PC-3 (cell line): ENCODE measurements at regions not wholly inside any gene's neighbourhood (a gene's known extent, or its start where the extent isn't known, plus 50 kb on each side); places are given as distances from the start of the nearest gene placed in this dataset.

Experiments used
- ATAC-seq: fragments of 200-7000 bp; cut with Tn5 transposase; 2 replicates; pipeline ENCODE4 v1.9.1; 2020; ENCODE audit warnings: mild to moderate bottlenecking, moderate library complexity
- BruUV-seq: library from RNA; stranded (reverse); fragments of 400-500 nt; replicated peaks from 2 replicates; lab custom pipeline; 2021; lab: Mats Ljungman, UMichigan
- CTCF ChIA-PET: fragments of 300-600 bp; sonication (Branson Sonifier 250); formaldehyde crosslinking; loops from one replicate; lab custom pipeline; 2022; ENCODE audit warnings: antibody characterized with exemption; lab: Charles Lee
- POLR2A ChIA-PET: fragments of 300-600 bp; sonication (Branson Sonifier 250); formaldehyde crosslinking; loops from one replicate; lab custom pipeline; 2022; ENCODE audit warnings: antibody characterized with exemption; ENCODE audit not compliant: unreplicated experiment; lab: Charles Lee
- DNase-seq: peaks from one replicate; pipeline ENCODE4 v3.0.0-alpha.2; 2015
- H2AFZ ChIP-seq: fragments of 300-600 bp; sonication (generic); 2 replicates; pipeline ENCODE4 v1.6.0; 2016; ENCODE audit warnings: antibody characterized with exemption, low read length
- H3F3A ChIP-seq: fragments of 300-600 bp; sonication (generic); one replicate; pipeline ENCODE4 v1.6.0; 2017; ENCODE audit warnings: antibody characterized with exemption, low read length, control low read depth, mild to moderate bottlenecking; ENCODE audit not compliant: unreplicated experiment
- H3K27ac ChIP-seq: fragments of 300-600 bp; sonication (generic); 2 replicates; pipeline ENCODE4 v1.5.1; 2016; ENCODE audit warnings: mild to moderate bottlenecking, low read length
- H3K27me3 ChIP-seq: fragments of 300-600 bp; sonication (generic); 2 replicates; pipeline ENCODE4 v1.6.1; 2016; ENCODE audit warnings: low read length, mixed read lengths
- H3K36me3 ChIP-seq: fragments of 300-600 bp; sonication (generic); 2 replicates; pipeline ENCODE4 v1.6.1; 2016; ENCODE audit warnings: low read depth, mixed run types, low read length, mixed read lengths
- H3K4me1 ChIP-seq: fragments of 300-600 bp; sonication (generic); 2 replicates; pipeline ENCODE4 v1.5.1; 2016; ENCODE audit warnings: low read length; ENCODE audit not compliant: insufficient read depth
- H3K4me2 ChIP-seq: fragments of 300-600 bp; sonication (generic); 2 replicates; pipeline ENCODE4 v1.6.0; 2016; ENCODE audit warnings: low read length
- H3K4me3 ChIP-seq: fragments of 300-600 bp; sonication (generic); 2 replicates; pipeline ENCODE4 v1.5.1; 2016; ENCODE audit warnings: mild to moderate bottlenecking, low read length, mixed read lengths
- H3K79me2 ChIP-seq: fragments of 300-600 bp; sonication (generic); 2 replicates; pipeline ENCODE4 v1.6.1; 2017; ENCODE audit warnings: low read length, mixed read lengths
- H3K9ac ChIP-seq: fragments of 300-600 bp; sonication (generic); 2 replicates; pipeline ENCODE4 v1.6.0; 2016; ENCODE audit warnings: mild to moderate bottlenecking, low read length
- H3K9me2 ChIP-seq: fragments of 300-600 bp; sonication (generic); replicated peaks from 2 replicates; pipeline ENCODE4 v1.6.1; 2016; ENCODE audit warnings: mixed run types, low read length, mixed read lengths
- H3K9me3 ChIP-seq: fragments of 300-600 bp; sonication (generic); 2 replicates; pipeline ENCODE4 v1.6.1; 2016; ENCODE audit warnings: low read length, mixed read lengths
- H4K20me1 ChIP-seq: fragments of 300-600 bp; sonication (generic); 2 replicates; pipeline ENCODE4 v1.6.1; 2016; ENCODE audit warnings: low read length, mixed read lengths
- CTCF ChIP-seq: fragments of 300-600 bp; sonication (generic); conservative IDR thresholded peaks from 2 replicates; pipeline ENCODE4 v1.5.1; 2017; ENCODE audit warnings: antibody characterized with exemption, low read depth, mild to moderate bottlenecking, low read length
- EZH2 ChIP-seq: fragments of 300-600 bp; sonication (generic); IDR thresholded peaks from one replicate; pipeline ENCODE4 v1.6.1; 2017; ENCODE audit warnings: antibody characterized with exemption, mild to moderate bottlenecking, low read length; ENCODE audit not compliant: unreplicated experiment
- EZH2phosphoT487 ChIP-seq: fragments of 300-600 bp; sonication (generic); IDR thresholded peaks from 2 replicates; pipeline ENCODE4 v1.6.1; 2018; ENCODE audit warnings: mild to moderate bottlenecking, antibody characterized with exemption, low read length, borderline replicate concordance
- intact Hi-C: fragments of 100-400 bp; cut with micrococcal nuclease; formaldehyde crosslinking; loops from 2 replicates; pipeline ENCODE4 v1.9.0; 2023

GRCh38 chr13:111978546-111978945 is 88.4 kb upstream of the SOX1 start:
- no peaks in the 10 kb centered on the region for H3K79me2 ChIP-seq
- H3F3A ChIP-seq = no peaks in the 10 kb centered on the region
- H2AFZ ChIP-seq = no peak overlapping the region
- no TSS peak for BruUV-seq
- H3K4me2 ChIP-seq = no peak overlapping the region
- CTCF ChIA-PET = no interaction called here
- H3K9me2 ChIP-seq = no peaks in the 10 kb centered on the region
- H4K20me1 ChIP-seq = no peaks in the 10 kb centered on the region
- intact Hi-C loops = no loop called here
- H3K4me3 ChIP-seq = no peak overlapping the region
- TF ChIP-seq EZH2 (no peak), EZH2phosphoT487 (no peak)
- no peak overlapping the region for H3K9ac ChIP-seq
- DNase-seq (no peak), ATAC-seq (no peak)
- H3K27ac ChIP-seq = no peak overlapping the region
- no peaks in the 10 kb centered on the region for H3K36me3 ChIP-seq
- peaks cover 8% of the 10 kb centered on the region; the same call in 1 of the 2 replicates for H3K27me3 ChIP-seq
- POLR2A ChIA-PET = no interaction called here
- no peaks in the 10 kb centered on the region for H3K4me1 ChIP-seq
- H3K9me3 ChIP-seq = peaks cover 5% of the 10 kb centered on the region; the same call in 1 of the 2 replicates

GRCh38 chr13:111980146-111980929 is 86.6 kb upstream of the SOX1 start:
- TF ChIP-seq EZH2 = no peak
- no peak for TF ChIP-seq CTCF
- no peak for TF ChIP-seq EZH2phosphoT487
- Histone ChIP-seq H3K9me2 (no peaks in the 10 kb centered on the region), H3K4me2 (no peak overlapping the region), H3K9me3 (no peaks in the 10 kb centered on the region), H3K36me3 (no peaks in the 10 kb centered on the region), H3K27me3 (0 out of 2 replicates have a peak, but pooled peaks cover 2% of the 10 kb centered on the region), H3K27ac (no peak overlapping the region), H3K4me3 (no peak overlapping the region), H3K4me1 (no peaks in the 10 kb centered on the region), H2AFZ (no peak overlapping the region), H3K79me2 (no peaks in the 10 kb centered on the region), H3F3A (no peaks in the 10 kb centered on the region), H3K9ac (no peak overlapping the region), H4K20me1 (no peaks in the 10 kb centered on the region)
- intact Hi-C loops = no loop called here
- ATAC-seq = no peak
- CTCF ChIA-PET = no interaction called here
- POLR2A ChIA-PET = no interaction called here
- DNase-seq = no peak
- BruUV-seq = no TSS peak

GRCh38 chr13:111981006-111981405 is 85.9 kb upstream of the SOX1 start:
- H2AFZ ChIP-seq = no peak overlapping the region
- no peak overlapping the region for H3K27ac ChIP-seq
- H3K9me3 ChIP-seq = no peaks in the 10 kb centered on the region
- H3F3A ChIP-seq = no peaks in the 10 kb centered on the region
- no peaks in the 10 kb centered on the region for H3K9me2 ChIP-seq
- H3K27me3 ChIP-seq = 0 out of 2 replicates have a peak, but pooled peaks cover 2% of the 10 kb centered on the region
- no peaks in the 10 kb centered on the region for H4K20me1 ChIP-seq
- POLR2A ChIA-PET = no interaction called here
- no peaks in the 10 kb centered on the region for H3K79me2 ChIP-seq
- no TSS peak for BruUV-seq
- intact Hi-C loops = no loop called here
- DNase-seq (no peak), ATAC-seq (no peak)
- no peaks in the 10 kb centered on the region for H3K4me1 ChIP-seq
- H3K36me3 ChIP-seq = no peaks in the 10 kb centered on the region
- H3K9ac ChIP-seq = no peak overlapping the region
- H3K4me3 ChIP-seq = no peak overlapping the region
- H3K4me2 ChIP-seq = no peak overlapping the region
- no peak for TF ChIP-seq EZH2phosphoT487
- no peak for TF ChIP-seq CTCF
- TF ChIP-seq EZH2 = no peak
- CTCF ChIA-PET = no interaction called here
